RKO (cell line): ENCODE measurements at regions not wholly inside any gene's neighbourhood (a gene's known extent, or its start where the extent isn't known, plus 50 kb on each side); places are given as distances from the start of the nearest gene placed in this dataset.

Experiments
- DNase-seq: peaks from one replicate; pipeline ENCODE4 v3.0.0-alpha.2; 2016; ENCODE audit warnings: low spot score

- DNase-seq: no peak
These were observed 188.8 kb upstream of the FSTL5 start for GRCh38 chr4:162352580-162353107.

- DNase-seq: no peak
These were observed 186.5 kb upstream of the FSTL5 start for GRCh38 chr4:162350331-162350730.

DNA sequence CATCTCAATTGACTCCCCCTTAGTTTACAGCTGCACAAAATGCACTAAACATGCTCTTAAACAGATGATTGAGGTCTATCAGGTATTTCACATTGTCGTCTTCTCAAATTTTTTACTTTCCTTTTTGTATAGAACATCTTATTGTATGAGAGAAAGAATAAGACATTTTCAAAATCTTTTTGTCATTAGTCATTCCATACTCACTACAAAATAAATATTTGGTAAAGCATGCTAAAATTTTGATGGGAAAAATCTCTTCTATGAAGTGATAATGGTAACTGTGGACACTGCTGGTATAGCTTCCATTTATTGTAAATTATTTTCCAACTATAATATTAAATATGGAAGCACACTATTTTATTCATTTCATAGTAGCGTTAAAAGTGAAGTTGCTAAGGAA, 185.6 kb upstream of the FSTL5 start:
- no peak for DNase-seq

DNA sequence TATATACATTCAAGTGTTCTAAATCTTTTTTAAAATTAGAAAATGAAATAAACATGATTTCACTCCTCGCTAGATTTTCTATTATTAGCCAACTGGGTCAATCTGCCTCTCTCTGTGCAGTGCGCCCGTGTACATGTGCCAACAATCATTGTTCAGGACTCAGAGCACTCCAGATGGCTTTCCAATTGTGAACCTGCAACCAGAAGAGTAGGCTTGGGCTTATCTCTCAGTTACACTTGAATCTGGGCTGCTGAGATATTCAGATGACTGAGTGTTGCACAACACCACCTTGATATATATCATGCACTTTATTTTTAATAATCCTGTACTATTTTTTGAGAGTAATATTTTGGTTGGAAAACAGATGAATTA, 184.0 kb upstream of the FSTL5 start:
- no peak for DNase-seq

GRCh38 chr4:162347156-162347841, 183.5 kb upstream of the FSTL5 start:
- DNase-seq: no peak

DNA sequence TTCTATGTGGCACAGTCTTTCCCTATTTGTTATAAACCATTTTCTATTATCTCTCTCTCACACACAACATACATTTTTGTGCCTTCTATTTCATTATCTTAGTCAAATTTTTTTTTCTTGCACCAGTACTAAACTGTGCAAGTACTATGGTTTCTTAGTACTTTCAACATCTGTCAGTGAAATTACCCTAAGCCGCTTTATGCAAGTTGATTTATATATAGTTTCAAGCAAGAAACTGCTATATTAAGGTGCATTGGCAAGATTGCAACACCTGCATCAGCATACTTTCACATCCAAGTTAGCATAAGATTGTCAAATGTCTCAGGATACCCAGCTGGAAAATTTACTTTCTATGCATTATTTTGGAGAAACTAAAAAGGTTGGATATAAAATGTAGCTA, 180.2 kb upstream of the FSTL5 start:
- DNase-seq: no peak

- no peak for DNase-seq
These were observed 177.7 kb upstream of the FSTL5 start for GRCh38 chr4:162341533-162341932.

DNA sequence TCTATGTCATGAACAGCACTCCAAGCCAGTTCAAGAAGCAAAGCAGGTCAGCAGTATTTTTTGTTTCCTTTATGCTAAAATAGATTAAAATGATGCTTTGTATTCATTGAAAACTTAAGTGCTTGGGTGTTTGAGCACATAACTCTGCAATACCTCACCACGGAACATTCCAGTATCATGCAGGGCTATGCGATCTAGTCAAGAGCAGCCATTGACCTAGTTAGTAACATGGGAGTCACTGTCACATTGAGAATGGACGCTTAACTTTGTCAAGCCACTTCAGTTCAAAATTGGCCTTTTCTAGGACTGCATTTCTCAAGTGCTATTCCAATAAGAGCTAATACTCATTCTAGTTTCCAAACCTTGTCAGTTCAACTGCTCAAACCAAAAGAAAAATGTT, 160.1 kb upstream of the FSTL5 start:
- DNase-seq: no peak

DNA sequence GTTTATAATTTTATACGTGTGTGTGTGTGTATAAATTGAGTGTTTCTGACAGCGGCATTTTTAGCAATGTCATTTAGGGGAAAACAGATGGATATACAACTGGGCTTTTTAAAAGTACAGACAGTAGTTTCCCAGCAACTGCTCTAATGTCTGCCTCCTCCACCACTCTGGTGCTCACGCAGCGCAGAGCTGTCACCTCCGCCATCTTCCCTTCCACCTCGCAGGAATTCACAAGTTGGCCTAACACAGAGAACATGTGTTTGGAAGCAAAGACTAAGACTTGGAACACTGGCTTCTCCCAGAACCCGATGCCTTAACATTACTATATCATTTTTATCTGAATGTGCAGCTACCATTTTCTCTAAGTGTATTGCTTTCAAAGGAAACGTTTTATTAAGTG, 158.3 kb upstream of the FSTL5 start:
- DNase-seq: no peak

GRCh38 chr4:162285753-162286152, 122.0 kb upstream of the FSTL5 start:
- DNase-seq: no peak

GRCh38 chr4:162282684-162283083, 118.9 kb upstream of the FSTL5 start:
- no peak for DNase-seq

GRCh38 chr4:162274354-162274753, 110.6 kb upstream of the FSTL5 start:
- DNase-seq: no peak

GRCh38 chr4:162272215-162272614, 108.4 kb upstream of the FSTL5 start:
- no peak for DNase-seq

DNA sequence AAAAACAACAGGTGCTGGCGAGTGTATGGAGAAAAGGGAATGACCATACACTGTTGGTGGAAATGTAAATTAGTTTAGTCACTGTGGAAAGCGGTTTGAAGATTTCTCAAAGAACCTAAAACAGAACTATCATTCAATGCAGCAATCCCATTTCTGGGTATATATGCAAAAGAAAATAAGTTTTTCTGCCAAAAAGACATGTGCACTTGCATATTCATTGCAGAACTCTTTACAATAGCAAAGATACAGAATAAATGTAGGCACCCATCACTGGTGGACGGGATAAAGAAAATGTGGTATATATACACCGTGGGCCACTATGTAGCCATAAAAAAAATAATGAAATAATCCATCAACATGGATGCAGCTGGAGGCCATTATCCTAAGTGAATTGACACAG, 105.1 kb upstream of the FSTL5 start:
- no peak for DNase-seq

- no peak for DNase-seq
These were observed 102.0 kb upstream of the FSTL5 start for GRCh38 chr4:162265802-162266201.

DNA sequence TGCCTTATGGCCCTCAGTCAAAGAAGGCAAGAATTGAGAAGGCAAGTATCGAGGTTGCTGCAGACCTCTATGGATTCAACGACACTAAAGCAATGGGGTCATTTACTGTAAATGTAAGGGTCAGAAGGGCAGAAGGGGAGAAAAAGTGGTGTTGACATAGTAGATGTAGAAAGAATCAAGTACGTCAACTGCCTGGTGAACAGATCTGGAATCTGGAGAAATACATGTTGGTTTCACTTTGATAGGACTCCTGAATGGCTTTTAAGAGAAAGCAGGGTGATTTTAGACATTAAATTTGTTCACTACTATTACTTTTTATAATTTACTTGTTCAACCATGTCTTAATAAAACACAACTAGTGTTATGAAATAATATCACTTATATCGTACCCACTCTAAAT, 81.3 kb upstream of the FSTL5 start:
- no peak for DNase-seq

DNA sequence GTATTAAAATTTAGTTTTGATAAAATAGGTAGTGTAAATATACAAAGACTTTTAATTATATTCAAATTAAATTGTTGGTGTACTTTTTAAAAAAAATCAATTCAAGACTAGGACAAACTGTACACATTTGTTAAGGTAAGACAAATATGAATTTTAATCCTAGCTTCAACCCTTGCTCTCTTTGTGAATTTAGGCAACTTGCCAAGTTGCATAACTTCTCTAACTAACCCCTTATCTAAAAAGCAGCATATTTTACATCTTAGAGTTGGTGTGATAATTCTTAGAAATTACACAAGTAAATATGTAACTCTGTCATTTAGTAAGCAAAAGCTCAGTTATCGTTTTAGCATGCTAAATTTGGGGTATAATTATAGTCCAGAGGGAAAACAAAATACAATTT, 78.1 kb upstream of the FSTL5 start:
- no peak for DNase-seq

DNA sequence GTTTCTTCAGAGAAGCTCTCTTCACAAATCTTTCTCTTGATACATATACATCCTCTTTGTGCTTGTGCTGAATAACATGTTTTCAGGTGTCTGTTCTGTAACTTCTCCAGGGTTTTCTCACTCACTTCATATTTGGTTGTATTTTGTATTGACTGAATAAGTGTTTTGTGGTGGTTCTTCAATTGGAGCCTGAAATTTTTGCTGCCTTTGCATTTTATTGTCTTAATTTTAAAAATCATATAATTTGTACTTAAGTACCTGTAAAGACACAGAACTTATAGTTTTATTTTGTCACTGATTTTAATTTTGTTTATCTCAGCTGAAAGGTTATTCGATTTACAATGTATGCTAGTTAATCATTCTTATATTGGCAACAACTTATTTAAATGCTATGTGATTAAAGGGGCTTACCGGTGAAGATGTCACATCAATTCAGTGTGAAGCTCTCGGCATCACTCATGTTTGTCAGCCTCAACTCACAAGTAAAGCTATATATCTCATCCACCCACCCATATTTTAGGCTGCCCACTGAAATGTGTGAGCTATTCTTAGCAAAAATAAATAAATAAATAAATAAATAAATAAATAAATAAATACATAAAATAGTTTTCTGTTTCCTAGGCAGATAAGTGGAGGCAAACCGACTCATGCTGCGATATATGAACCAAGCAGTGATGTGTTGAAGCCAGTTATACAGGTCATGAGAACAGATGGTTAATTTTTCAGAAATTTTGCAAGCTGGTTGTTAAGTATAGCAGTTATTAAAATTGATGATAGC, 76.4 kb upstream of the FSTL5 start:
- DNase-seq: no peak

GRCh38 chr4:162237676-162238075, 73.9 kb upstream of the FSTL5 start:
- no peak for DNase-seq

GRCh38 chr4:162234595-162234994, 70.8 kb upstream of the FSTL5 start:
- DNase-seq: no peak

- DNase-seq: no peak
These were observed 68.5 kb upstream of the FSTL5 start for GRCh38 chr4:162232349-162232748.

GRCh38 chr4:162229670-162230069, 65.9 kb upstream of the FSTL5 start:
- peak; percentile 11 for DNase-seq

DNA sequence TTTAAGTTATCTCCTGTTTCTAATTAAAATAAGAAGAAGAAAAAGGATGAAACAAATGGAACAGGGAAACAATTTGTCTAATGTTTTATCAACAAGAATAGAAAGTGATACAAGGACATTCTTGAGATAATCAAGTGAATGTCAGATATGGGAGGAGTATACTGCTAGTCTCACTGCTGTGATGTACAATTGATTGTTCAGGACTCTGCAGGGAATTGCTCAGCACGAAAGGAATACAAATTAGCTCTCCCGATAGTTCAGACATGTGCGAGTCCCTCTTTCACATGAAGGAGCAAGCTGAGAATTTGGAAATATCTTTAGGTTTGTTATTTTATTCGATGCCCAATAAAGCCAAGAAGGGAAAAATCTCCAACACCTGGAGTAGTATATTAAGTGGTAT, 57.3 kb upstream of the FSTL5 start:
- DNase-seq: no peak
